Coronary artery (tissue), 2 donors: ENCODE measurements at regions not wholly inside any gene's neighbourhood (a gene's known extent, or its start where the extent isn't known, plus 50 kb on each side); places are given as distances from the start of the nearest gene placed in this dataset.

ENCODE experiments used
- DNase-seq: peaks from one replicate; pipeline ENCODE4 v3.0.0-alpha.2; 2017; ENCODE audit warnings: low spot score
- H3K27ac ChIP-seq, 2 donors: fragments of 200-600 bp; sonication (generic); one replicate each; pipeline ENCODE4 v1.5.1; 2016 to 2019
- H3K4me3 ChIP-seq: fragments of 200-600 bp; sonication (generic); 2 replicates; pipeline ENCODE4 v1.5.1; 2016; ENCODE audit warnings: mild to moderate bottlenecking, moderate library complexity
- TF ChIP-seq, protein P1 (sequence below): fragments of 200-600 bp; sonication (generic); IDR thresholded peaks from one replicate; pipeline ENCODE4 v1.5.1; 2019; ENCODE audit warnings: antibody characterized with exemption

DNA sequence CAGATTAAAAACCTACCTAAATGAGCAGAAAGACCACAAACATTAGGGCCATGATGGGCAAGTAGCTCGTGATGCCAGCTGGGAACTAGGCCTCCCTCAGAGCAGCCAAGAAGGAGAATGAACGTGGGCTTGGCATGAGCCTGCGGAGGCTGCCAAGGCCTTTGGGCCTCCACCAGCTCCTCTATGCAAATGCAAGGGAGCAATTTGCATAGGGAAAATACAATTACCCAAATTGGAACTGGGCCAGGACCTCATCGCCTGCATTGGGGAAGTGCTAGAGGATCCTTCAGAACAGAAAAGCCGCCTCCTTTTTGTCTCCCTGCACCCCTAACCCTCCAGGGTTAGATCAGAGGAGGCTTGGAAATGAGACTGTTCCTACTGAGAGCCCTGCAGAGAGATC is 326.4 kb downstream of the SMAD2 start:
- peak; percentile 24 for DNase-seq
- TF ChIP-seq, protein P1, sequence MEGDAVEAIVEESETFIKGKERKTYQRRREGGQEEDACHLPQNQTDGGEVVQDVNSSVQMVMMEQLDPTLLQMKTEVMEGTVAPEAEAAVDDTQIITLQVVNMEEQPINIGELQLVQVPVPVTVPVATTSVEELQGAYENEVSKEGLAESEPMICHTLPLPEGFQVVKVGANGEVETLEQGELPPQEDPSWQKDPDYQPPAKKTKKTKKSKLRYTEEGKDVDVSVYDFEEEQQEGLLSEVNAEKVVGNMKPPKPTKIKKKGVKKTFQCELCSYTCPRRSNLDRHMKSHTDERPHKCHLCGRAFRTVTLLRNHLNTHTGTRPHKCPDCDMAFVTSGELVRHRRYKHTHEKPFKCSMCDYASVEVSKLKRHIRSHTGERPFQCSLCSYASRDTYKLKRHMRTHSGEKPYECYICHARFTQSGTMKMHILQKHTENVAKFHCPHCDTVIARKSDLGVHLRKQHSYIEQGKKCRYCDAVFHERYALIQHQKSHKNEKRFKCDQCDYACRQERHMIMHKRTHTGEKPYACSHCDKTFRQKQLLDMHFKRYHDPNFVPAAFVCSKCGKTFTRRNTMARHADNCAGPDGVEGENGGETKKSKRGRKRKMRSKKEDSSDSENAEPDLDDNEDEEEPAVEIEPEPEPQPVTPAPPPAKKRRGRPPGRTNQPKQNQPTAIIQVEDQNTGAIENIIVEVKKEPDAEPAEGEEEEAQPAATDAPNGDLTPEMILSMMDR: no peak
- H3K27ac ChIP-seq: no peak overlapping the region
- H3K4me3 ChIP-seq: no peak overlapping the region

DNA sequence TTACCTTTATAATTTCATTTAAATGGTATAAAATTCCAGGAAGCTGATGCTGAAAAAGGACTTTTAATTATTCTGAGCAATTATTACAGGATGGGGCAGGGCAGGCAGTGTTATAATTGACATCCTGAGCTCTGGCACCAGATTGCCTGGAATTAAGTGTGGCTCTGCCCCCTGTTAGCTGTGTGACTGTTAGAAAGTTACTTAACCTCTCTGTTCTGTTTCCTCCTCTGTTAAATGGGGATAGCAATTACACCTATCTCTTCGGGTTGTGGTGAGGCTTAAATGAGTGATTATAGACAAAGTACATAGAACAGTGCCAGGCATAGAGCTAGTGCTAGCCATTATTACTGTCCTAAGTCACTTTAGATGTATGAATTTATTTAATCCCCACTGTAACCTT is 327.3 kb downstream of the SMAD2 start:
- no peak for DNase-seq

DNA sequence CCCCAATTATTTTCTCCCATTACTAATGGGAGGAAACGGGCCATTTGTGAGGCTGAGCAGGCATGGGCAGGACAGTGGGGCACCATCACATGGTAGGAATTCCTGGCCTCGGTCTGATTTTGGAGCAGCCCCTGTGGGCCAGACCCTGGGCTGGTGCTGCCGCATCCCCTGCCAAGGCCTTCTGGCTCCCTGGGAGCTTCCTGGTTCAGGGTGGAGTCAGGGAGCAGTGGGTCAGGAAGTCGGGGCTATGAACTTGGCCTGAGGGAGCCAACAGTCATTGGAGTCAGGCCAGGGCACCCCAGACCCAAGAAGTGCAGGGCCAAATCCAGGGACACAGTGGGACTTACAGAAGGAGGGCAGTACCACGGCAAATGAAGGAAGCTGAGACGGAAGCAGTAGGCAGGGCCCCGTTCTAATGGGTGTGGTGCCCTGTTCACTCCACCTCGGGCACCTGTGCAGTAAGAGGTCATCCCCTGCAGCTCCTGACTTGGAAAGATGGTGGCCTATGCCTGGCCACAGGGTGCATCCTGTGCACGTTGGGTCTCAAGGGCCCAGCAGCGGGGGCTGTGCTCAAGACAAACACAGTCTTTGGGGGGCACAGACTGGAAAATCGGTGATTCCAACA is 328.1 kb downstream of the SMAD2 start:
- H3K4me3 ChIP-seq: no peak overlapping the region
- no peak overlapping the region for H3K27ac ChIP-seq
- TF ChIP-seq, protein P1: no peak
- peak; percentile 65 for DNase-seq

More for the DNA sequence above, 327.3 kb downstream of the SMAD2 start:
- TF ChIP-seq, protein P1: no peak
- Histone ChIP-seq H3K27ac (no peak overlapping the region), H3K4me3 (no peak overlapping the region)

DNA sequence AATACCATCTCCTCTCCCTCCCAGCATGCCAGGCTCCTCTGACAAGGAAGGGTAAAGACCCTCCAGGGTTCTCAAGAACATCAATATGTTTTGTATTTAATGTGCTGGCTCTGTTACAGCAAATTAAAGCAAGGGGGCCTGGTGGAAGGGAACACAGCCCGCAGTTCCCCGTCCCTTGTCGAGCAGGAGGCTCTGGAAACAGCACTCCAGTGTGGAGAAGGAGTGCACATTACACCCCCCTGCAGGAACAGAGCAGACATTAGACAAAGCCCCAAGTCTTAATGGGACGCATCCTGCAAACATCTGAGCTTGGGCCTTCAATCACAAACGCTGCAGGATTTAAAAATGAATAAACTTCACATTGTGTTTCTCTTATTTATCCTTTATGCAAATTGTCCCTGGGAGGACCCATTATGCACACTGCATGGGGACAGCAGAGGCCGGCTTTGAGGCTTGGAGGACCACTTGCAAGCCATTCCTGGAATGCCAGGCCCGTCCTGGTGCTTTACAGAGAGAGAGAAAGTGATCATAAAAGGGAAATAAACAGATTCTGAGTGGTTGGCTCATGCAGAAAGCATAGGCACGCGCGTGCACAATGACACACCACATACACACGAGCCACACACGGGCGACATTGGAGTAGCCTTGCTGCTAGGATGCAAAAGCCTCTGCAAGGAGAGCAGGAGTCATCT is 328.7 kb downstream of the SMAD2 start:
- H3K27ac ChIP-seq: no peak overlapping the region
- TF ChIP-seq, protein P1: no peak
- peak; percentile 2 for DNase-seq
- H3K4me3 ChIP-seq: no peak overlapping the region

DNA sequence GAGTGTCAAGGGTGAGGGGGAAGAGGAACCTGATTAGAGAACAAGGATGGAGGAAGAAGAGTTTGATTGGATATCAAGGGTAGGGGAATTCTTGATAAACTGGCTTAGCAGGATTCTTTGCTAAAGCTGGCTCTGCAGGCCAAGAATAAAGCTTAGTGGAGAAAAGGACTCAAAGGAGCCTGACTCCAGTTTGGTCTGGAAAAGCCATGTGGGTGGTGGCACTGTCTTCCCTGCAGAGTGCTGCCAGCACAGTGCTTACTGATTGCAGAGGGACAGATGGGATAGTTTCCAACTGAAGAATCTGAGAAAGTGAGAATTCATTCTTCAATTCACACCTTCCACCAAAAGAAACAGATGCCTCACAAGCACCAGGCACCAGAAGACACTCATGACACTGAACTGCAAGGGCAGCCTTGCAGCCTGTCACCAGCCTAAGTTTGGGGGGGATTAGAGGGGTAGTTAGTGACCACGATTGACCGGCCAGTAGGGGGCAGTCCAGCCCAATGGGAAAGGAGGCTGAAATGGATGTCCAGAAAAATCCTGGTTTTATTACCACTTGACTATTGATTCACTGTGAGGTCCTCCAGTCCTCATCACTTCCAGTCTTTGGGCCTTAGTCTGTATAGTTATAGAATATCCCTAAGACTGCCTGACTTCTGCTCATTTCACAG is 334.5 kb downstream of the SMAD2 start:
- H3K27ac ChIP-seq: no peak overlapping the region
- H3K4me3 ChIP-seq: no peak overlapping the region
- TF ChIP-seq, protein P1: no peak
- no peak for DNase-seq

DNA sequence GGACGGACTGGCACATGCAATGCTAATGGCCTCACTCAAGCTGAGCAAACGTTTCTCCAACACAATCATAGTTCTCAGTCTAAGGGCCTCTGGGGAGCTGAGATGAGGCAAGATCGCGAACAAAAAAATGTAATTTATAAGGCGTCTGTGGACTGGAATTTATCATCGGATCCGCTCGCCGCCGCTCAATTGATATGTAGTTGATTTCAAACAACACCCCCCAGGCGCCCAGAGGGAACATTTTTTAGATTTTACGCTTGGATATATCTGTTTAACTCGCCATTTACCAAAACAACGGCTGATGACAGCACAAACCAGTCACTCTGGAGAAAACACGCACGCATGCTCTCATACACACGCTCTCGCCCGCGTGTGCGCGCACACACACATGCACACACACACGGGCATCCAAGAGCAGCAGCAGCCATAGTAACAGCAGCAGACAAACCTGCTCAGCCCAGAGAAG is 335.8 kb downstream of the SMAD2 start:
- TF ChIP-seq, protein P1: no peak
- H3K27ac ChIP-seq: no peak overlapping the region
- DNase-seq: no peak
- no peak overlapping the region for H3K4me3 ChIP-seq
